ENCODE measurements at regions not wholly inside any gene's neighbourhood (a gene's known extent, or its start where the extent isn't known, plus 50 kb on each side); places are given as distances from the start of the nearest gene placed in this dataset.

DNA sequence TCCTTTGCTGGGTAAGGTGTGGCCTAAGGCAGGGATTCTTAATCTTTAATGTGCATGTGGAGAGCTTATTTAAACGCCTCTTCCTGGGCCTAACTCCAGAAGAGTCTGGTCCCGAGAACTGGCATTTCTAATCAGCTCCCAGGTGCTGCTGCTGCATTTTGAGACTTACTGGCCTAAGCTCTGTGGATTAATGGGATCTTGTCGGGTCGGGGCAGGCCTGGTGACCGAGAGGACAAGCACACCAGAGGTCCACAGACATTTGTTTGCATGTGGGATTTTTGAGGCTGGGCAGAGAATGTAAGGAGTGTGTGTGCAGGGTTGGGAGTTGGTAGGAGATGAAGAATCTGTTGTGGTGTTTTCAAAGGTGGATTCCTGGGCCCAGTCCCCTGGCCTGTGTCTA is 95.0 kb upstream of the DAP start:
- TF ChIP-seq, protein P1, sequence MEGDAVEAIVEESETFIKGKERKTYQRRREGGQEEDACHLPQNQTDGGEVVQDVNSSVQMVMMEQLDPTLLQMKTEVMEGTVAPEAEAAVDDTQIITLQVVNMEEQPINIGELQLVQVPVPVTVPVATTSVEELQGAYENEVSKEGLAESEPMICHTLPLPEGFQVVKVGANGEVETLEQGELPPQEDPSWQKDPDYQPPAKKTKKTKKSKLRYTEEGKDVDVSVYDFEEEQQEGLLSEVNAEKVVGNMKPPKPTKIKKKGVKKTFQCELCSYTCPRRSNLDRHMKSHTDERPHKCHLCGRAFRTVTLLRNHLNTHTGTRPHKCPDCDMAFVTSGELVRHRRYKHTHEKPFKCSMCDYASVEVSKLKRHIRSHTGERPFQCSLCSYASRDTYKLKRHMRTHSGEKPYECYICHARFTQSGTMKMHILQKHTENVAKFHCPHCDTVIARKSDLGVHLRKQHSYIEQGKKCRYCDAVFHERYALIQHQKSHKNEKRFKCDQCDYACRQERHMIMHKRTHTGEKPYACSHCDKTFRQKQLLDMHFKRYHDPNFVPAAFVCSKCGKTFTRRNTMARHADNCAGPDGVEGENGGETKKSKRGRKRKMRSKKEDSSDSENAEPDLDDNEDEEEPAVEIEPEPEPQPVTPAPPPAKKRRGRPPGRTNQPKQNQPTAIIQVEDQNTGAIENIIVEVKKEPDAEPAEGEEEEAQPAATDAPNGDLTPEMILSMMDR (IDR thresholded peaks at IDR 0.05): no peak
- TF ChIP-seq POLR2AphosphoS5 (IDR thresholded peaks at IDR 0.05; ENCODE audit: insufficient read depth in 1 of 2, low read depth in 1 of 2) (no peak), POLR2A (IDR thresholded peaks at IDR 0.05) (no peak)
